GM12878 (cell line): ENCODE measurements at regions not wholly inside any gene's neighbourhood (a gene's known extent, or its start where the extent isn't known, plus 50 kb on each side); places are given as distances from the start of the nearest gene placed in this dataset.

Experiments used
- ATAC-seq: fragments of 200-7000 bp; cut with Tn5 transposase; 3 replicates; pipeline ENCODE4 v1.9.1; 2020; ENCODE audit warnings: mild to moderate bottlenecking, moderate library complexity
- BruUV-seq: library from RNA; stranded (reverse); fragments of 400-500 nt; replicated peaks from 2 replicates; lab custom pipeline; 2021; lab: Mats Ljungman, UMichigan
- CTCF ChIA-PET: fragments of 300-600 bp; sonication (Branson Sonifier 250); formaldehyde crosslinking; extraction: SDS; loops from one replicate; lab custom pipeline; 2021; ENCODE audit warnings: inconsistent platforms; lab: Yijun Ruan, JAX
- POLR2A ChIA-PET: fragments of 350-600 bp; formaldehyde crosslinking; extraction: SDS; loops from one replicate; lab custom pipeline; 2021; ENCODE audit warnings: inconsistent platforms; lab: Charles Lee
- RAD21 ChIA-PET: fragments of 300-600 bp; sonication (Branson Sonifier 250); formaldehyde crosslinking; loops from one replicate; lab custom pipeline; 2023; ENCODE audit warnings: antibody characterized with exemption; ENCODE audit not compliant: unreplicated experiment; lab: Charles Lee
- SMC1A ChIA-PET: fragments of 300-600 bp; sonication (Branson Sonifier 250); formaldehyde crosslinking; loops from one replicate; lab custom pipeline; 2023; ENCODE audit not compliant: unreplicated experiment, uncharacterized antibody; lab: Charles Lee
- DNase-seq: peaks from one replicate; pipeline ENCODE4 v3.0.0-alpha.2; 2011; ENCODE audit warnings: low read depth, low spot score
- FAIRE-seq: peaks from 3 replicates; lab custom pipeline; 2011; peaks lifted over from hg19 to GRCh38; lab: Jason Lieb, UNC
- H2AFZ ChIP-seq: 2 replicates; pipeline ENCODE4 v1.6.0; 2011; ENCODE audit warnings: low read depth, low read length, control low read depth; ENCODE audit not compliant: control insufficient read depth
- H3K27ac ChIP-seq: 2 replicates; pipeline ENCODE4 v1.5.1; 2011; ENCODE audit warnings: control low read depth; ENCODE audit not compliant: control insufficient read depth, insufficient read depth
- H3K27me3 ChIP-seq, 2 experiments: replicated peaks in 1 of 2; 2 replicates each; pipeline versions ENCODE4 v1.6.0 to v1.6.1; 2011; ENCODE audit warnings: low read length in 1 of 2; ENCODE audit not compliant: control insufficient read depth in 2 of 2, insufficient read depth in 2 of 2
- H3K36me3 ChIP-seq, 2 experiments: 2 replicates each; pipeline ENCODE4 v1.5.1; 2011; ENCODE audit warnings: low read length in 1 of 2; ENCODE audit not compliant: control insufficient read depth in 2 of 2, insufficient read depth in 2 of 2
- H3K4me1 ChIP-seq: 2 replicates; pipeline ENCODE4 v1.6.1; 2011; ENCODE audit warnings: mild to moderate bottlenecking, low read length, moderate library complexity, mixed read lengths; ENCODE audit not compliant: control insufficient read depth, insufficient read depth
- H3K4me2 ChIP-seq: 2 replicates; pipeline ENCODE4 v1.6.0; 2011; ENCODE audit warnings: control low read depth; ENCODE audit not compliant: control insufficient read depth, insufficient read depth
- H3K4me3 ChIP-seq: fragments of 200-600 bp; sonication (generic); 2 replicates; pipeline ENCODE4 v1.5.1; 2016
- H3K79me2 ChIP-seq: 2 replicates; pipeline ENCODE4 v1.6.0; 2011; ENCODE audit warnings: low read length; ENCODE audit not compliant: control insufficient read depth, insufficient read depth
- H3K9ac ChIP-seq: 2 replicates; pipeline ENCODE4 v1.8.0; 2011; ENCODE audit warnings: low read length, control low read depth, mixed read lengths; ENCODE audit not compliant: control insufficient read depth, insufficient read depth
- H3K9me3 ChIP-seq: replicated peaks from 3 replicates; pipeline ENCODE4 v1.5.1; 2011; ENCODE audit warnings: mild to moderate bottlenecking, low read length; ENCODE audit not compliant: control insufficient read depth, insufficient read depth
- H4K20me1 ChIP-seq: 2 replicates; pipeline ENCODE4 v1.6.0; 2011; ENCODE audit not compliant: control insufficient read depth, insufficient read depth
- ATF3 ChIP-seq: IDR thresholded peaks from 2 replicates; pipeline ENCODE4 v1.6.1; 2011; ENCODE audit warnings: low read depth, mild to moderate bottlenecking, low read length, moderate library complexity, borderline replicate concordance; ENCODE audit errors: extremely low read depth
- CBFB ChIP-seq: IDR thresholded peaks from 2 replicates; pipeline ENCODE4 v1.6.1; 2016; ENCODE audit warnings: antibody characterized with exemption, low read depth
- CHD1 ChIP-seq: IDR thresholded peaks from 2 replicates; pipeline ENCODE4 v1.6.1; 2012; ENCODE audit warnings: low read depth, low read length, improper control_type of control experiment
- ESRRA ChIP-seq: IDR thresholded peaks from 2 replicates; pipeline ENCODE4 v1.6.1; 2012; ENCODE audit warnings: mild to moderate bottlenecking, low read length, improper control_type of control experiment
- ETV6 ChIP-seq, 2 experiments: fragments of 450-650 bp in 1 of 2; IDR thresholded peaks in 1 of 2; conservative IDR thresholded peaks in 1 of 2; 2 replicates each; pipeline ENCODE4 v1.6.1; 2014; ENCODE audit warnings: antibody characterized with exemption in 1 of 2, borderline replicate concordance in 1 of 2, low read depth in 1 of 2, mild to moderate bottlenecking in 1 of 2, moderate library complexity in 1 of 2
- FOS ChIP-seq: IDR thresholded peaks from 3 replicates; pipeline ENCODE4 v1.6.1; 2011; ENCODE audit warnings: borderline replicate concordance; ENCODE audit not compliant: insufficient read length; ENCODE audit errors: extremely low read depth
- HCFC1 ChIP-seq: fragments of 150-350 bp; IDR thresholded peaks from 2 replicates; pipeline ENCODE4 v1.6.1; 2014; ENCODE audit warnings: low read length
- MTA3 ChIP-seq: IDR thresholded peaks from 2 replicates; pipeline ENCODE4 v1.6.1; 2012; ENCODE audit warnings: low read length, inconsistent platforms, borderline replicate concordance
- NFYA ChIP-seq: IDR thresholded peaks from 2 replicates; pipeline ENCODE4 v1.6.1; 2011; ENCODE audit warnings: low read depth, mild to moderate bottlenecking, low read length, improper control_type of control experiment, borderline replicate concordance
- PAX5 ChIP-seq: IDR thresholded peaks from 2 replicates; pipeline ENCODE4 v1.6.1; 2011; ENCODE audit warnings: low read depth, low read length, borderline replicate concordance
- PKNOX1 ChIP-seq: fragments of 450-650 bp; IDR thresholded peaks from 2 replicates; pipeline ENCODE4 v1.6.1; 2016; ENCODE audit warnings: mild to moderate bottlenecking
- TCF3 ChIP-seq: IDR thresholded peaks from 2 replicates; pipeline ENCODE4 v1.6.1; 2012; ENCODE audit warnings: low read depth, mild to moderate bottlenecking, low read length, borderline replicate concordance; ENCODE audit not compliant: insufficient read depth
- WGBS: methylation state at CpG from one replicate; pipeline ENCODE4 v1.1.6; 2016; ENCODE audit warnings: low lambda C conversion rate; ENCODE audit not compliant: insufficient replicate concordance, insufficient coverage; ENCODE audit errors: missing lambda C conversion rate; 5-methylcytosine and 5-hydroxymethylcytosine counted together
- in situ Hi-C: fragments of 300-500 bp; cut with MboI; formaldehyde crosslinking; loops from 9 replicates; pipeline ENCODE4 v1.14.3; 2018; ENCODE audit warnings: mixed read lengths
- intact Hi-C: fragments of 100-400 bp; cut with micrococcal nuclease; formaldehyde crosslinking; loops from one replicate; pipeline ENCODE4 v1.14.2; 2022; ENCODE audit not compliant: unreplicated experiment

- H3K4me3 ChIP-seq, result no peak overlapping the region
- ChIA-PET CTCF (no interaction called here), RAD21 (no interaction called here), SMC1A (no interaction called here), POLR2A (no interaction called here)
- H3K79me2 ChIP-seq, result no peaks in the 10 kb centered on the region
- DNase-seq, result no peak
- in situ Hi-C loops, result no loop called here
- BruUV-seq, result no TSS peak
- H3K4me2 ChIP-seq, result no peak overlapping the region
- no peak overlapping the region for H3K9ac ChIP-seq
- ATAC-seq, result no peak
- 50% methylated on average over 27 of the region's 33 CpGs for WGBS
- H4K20me1 ChIP-seq, result no peaks in the 10 kb centered on the region
- no peaks in the 10 kb centered on the region for H3K9me3 ChIP-seq
- no peak overlapping the region for H3K27ac ChIP-seq
- H3K36me3 ChIP-seq, result no peaks in the 10 kb centered on the region
- H3K4me1 ChIP-seq, result no peaks in the 10 kb centered on the region
- no peak for TF ChIP-seq PAX5
- no peak for TF ChIP-seq ESRRA
- TF ChIP-seq HCFC1, result no peak
- no peak for TF ChIP-seq MTA3
- H2AFZ ChIP-seq, result no peak overlapping the region
- no peak for FAIRE-seq
- H3K27me3 ChIP-seq, result peaks cover 0 to 6% of the 10 kb centered on the region in 2 experiments; a peak in 2 of 4 replicates
- intact Hi-C loops, result no loop called here
These were observed 146.8 kb downstream of the CYP26A1 start for GRCh38 chr10:93220296-93221170.

GRCh38 chr10:93221171-93221496 is 147.4 kb downstream of the CYP26A1 start:
- Histone ChIP-seq H3K4me1 (no peaks in the 10 kb centered on the region), H3K4me2 (no peak overlapping the region), H2AFZ (no peak overlapping the region), H3K9me3 (no peaks in the 10 kb centered on the region), H4K20me1 (no peaks in the 10 kb centered on the region), H3K36me3 (no peaks in the 10 kb centered on the region), H3K27me3 (peaks cover 0 to 6% of the 10 kb centered on the region in 2 experiments; a peak in 2 of 4 replicates), H3K27ac (no peak overlapping the region), H3K79me2 (no peaks in the 10 kb centered on the region), H3K4me3 (no peak overlapping the region), H3K9ac (no peak overlapping the region)
- ChIA-PET SMC1A (no interaction called here), CTCF (no interaction called here), RAD21 (no interaction called here), POLR2A (no interaction called here)
- WGBS, result 42% methylated on average over 18 of the region's 18 CpGs
- intact Hi-C loops, result no loop called here
- ATAC-seq (no peak), DNase-seq (no peak), FAIRE-seq (no peak)
- in situ Hi-C loops, result no loop called here
- no TSS peak for BruUV-seq
- TF ChIP-seq ATF3, result no peak
- TF ChIP-seq TCF3, result no peak
- TF ChIP-seq FOS, result no peak
- no peak for TF ChIP-seq ETV6 (conservative IDR thresholded peaks at IDR 0.05 in 1 of 2, IDR thresholded peaks at IDR 0.05 in 1 of 2; ENCODE audit: borderline replicate concordance in 1 of 2, low read depth in 1 of 2)
- TF ChIP-seq CBFB, result no peak
- no peak for TF ChIP-seq NFYA
- TF ChIP-seq CHD1, result no peak
- TF ChIP-seq ESRRA, result no peak
- no peak for TF ChIP-seq MTA3
- TF ChIP-seq PKNOX1, result no peak
